GM23248 (cell line): ENCODE measurements at regions not wholly inside any gene's neighbourhood (a gene's known extent, or its start where the extent isn't known, plus 50 kb on each side); places are given as distances from the start of the nearest gene placed in this dataset.

ENCODE experiments used
- DNase-seq: peaks from one replicate; pipeline ENCODE4 v3.0.0-alpha.2; 2015
- H2AFZ ChIP-seq: fragments of 200-600 bp; sonication (generic); 2 replicates; pipeline ENCODE4 v1.6.1; 2016; ENCODE audit warnings: antibody characterized with exemption
- H3F3A ChIP-seq: fragments of 200-600 bp; sonication (generic); 2 replicates; pipeline ENCODE4 v1.6.1; 2016; ENCODE audit warnings: mild to moderate bottlenecking, antibody characterized with exemption, mixed run types; ENCODE audit not compliant: insufficient read depth
- H3K27ac ChIP-seq: fragments of 200-600 bp; sonication (generic); 2 replicates; pipeline ENCODE4 v1.5.1; 2016; ENCODE audit warnings: mild to moderate bottlenecking
- H3K27me3 ChIP-seq: fragments of 200-600 bp; sonication (generic); replicated peaks from 2 replicates; pipeline ENCODE4 v1.6.1; 2016; ENCODE audit warnings: mild to moderate bottlenecking; ENCODE audit not compliant: insufficient read depth
- H3K36me3 ChIP-seq: fragments of 200-600 bp; sonication (generic); 2 replicates; pipeline ENCODE4 v1.6.1; 2016; ENCODE audit warnings: low read depth, mild to moderate bottlenecking
- H3K4me1 ChIP-seq: fragments of 200-600 bp; sonication (generic); 2 replicates; pipeline ENCODE4 v1.6.1; 2016; ENCODE audit warnings: mild to moderate bottlenecking; ENCODE audit not compliant: insufficient read depth
- H3K4me2 ChIP-seq: fragments of 200-600 bp; sonication (generic); one replicate; pipeline ENCODE4 v1.6.1; 2016; ENCODE audit warnings: mild to moderate bottlenecking; ENCODE audit not compliant: unreplicated experiment
- H3K4me3 ChIP-seq: fragments of 200-600 bp; sonication (generic); 2 replicates; pipeline ENCODE4 v1.5.1; 2016; ENCODE audit warnings: mild to moderate bottlenecking
- H3K79me2 ChIP-seq: fragments of 200-600 bp; sonication (generic); 2 replicates; pipeline ENCODE4 v1.6.1; 2016; ENCODE audit warnings: mild to moderate bottlenecking; ENCODE audit not compliant: insufficient read depth
- H3K9ac ChIP-seq: fragments of 200-600 bp; sonication (generic); 2 replicates; pipeline ENCODE4 v1.6.1; 2016; ENCODE audit warnings: mild to moderate bottlenecking
- H3K9me2 ChIP-seq: fragments of 200-600 bp; sonication (generic); 2 replicates; pipeline ENCODE4 v1.6.1; 2016; ENCODE audit warnings: mixed run types, mild to moderate bottlenecking, moderate library complexity; ENCODE audit not compliant: insufficient read depth
- H3K9me3 ChIP-seq: fragments of 200-600 bp; sonication (generic); one replicate; pipeline ENCODE4 v1.6.1; 2017; ENCODE audit warnings: low read depth
- H4K20me1 ChIP-seq: fragments of 200-600 bp; sonication (generic); 2 replicates; pipeline ENCODE4 v1.6.0; 2016; ENCODE audit not compliant: insufficient read depth
- EZH2 ChIP-seq: fragments of 200-600 bp; sonication (generic); IDR thresholded peaks from 2 replicates; pipeline ENCODE4 v1.6.1; 2018; ENCODE audit warnings: antibody characterized with exemption, mild to moderate bottlenecking; ENCODE audit not compliant: insufficient read depth, poor library complexity, severe bottlenecking
- EZH2phosphoT487 ChIP-seq: fragments of 200-600 bp; sonication (generic); IDR thresholded peaks from 2 replicates; pipeline ENCODE4 v1.6.1; 2018; ENCODE audit warnings: antibody characterized with exemption, moderate library complexity, mild to moderate bottlenecking, low read depth; ENCODE audit not compliant: insufficient read depth
- WGBS, 2 experiments: methylation state at CpG; one replicate each; pipeline ENCODE4 v1.1.6; 2015 to 2017; ENCODE audit warnings: low lambda C conversion rate in 2 of 2, low coverage in 1 of 2; ENCODE audit errors: missing lambda C conversion rate in 2 of 2; 5-methylcytosine and 5-hydroxymethylcytosine counted together
- in situ Hi-C: fragments of 300-500 bp; cut with MboI; formaldehyde crosslinking; loops from 2 replicates; pipeline ENCODE4 v1.15.0; 2020

DNA sequence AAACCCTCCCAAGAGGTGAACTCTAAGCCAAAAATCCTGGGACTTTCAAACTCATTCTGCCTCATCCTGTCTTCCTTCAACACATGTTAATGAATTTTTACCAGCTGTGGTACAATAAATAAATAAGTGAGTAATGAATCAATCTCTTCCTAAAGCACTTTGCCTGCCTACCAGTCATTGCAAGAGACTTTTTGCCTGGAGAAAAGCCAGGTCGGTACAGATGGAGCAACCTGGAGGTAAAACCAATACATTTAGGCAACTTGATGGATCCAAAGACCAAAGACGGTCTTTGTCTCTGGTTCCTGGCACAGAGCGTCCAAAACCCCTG, 324.2 kb downstream of the PMP22 start:
- DNase-seq, result peak; percentile 23
- no peaks in the 10 kb centered on the region for H3K36me3 ChIP-seq
- no peaks in the 10 kb centered on the region for H3K9me2 ChIP-seq
- TF ChIP-seq EZH2 (no peak), EZH2phosphoT487 (no peak)
- peaks cover 21% of the 10 kb centered on the region for H3K4me1 ChIP-seq
- H4K20me1 ChIP-seq, result no peaks in the 10 kb centered on the region
- no peaks in the 10 kb centered on the region for H3K9me3 ChIP-seq
- WGBS, 2 experiments, result 37 to 46% methylated on average over 3 of the region's 3 CpGs
- H3K27ac ChIP-seq, result no peak overlapping the region
- H3K9ac ChIP-seq, result no peak overlapping the region
- peaks cover 8% of the 10 kb centered on the region; the same call in 1 of the 2 replicates for H3F3A ChIP-seq
- in situ Hi-C loops, result loop anchor here (25.0 kb wide), 4 partner anchors 221 to 1904 kb away; no protein-coding TSS in a partner anchor
- H3K27me3 ChIP-seq, result peaks cover 3% of the 10 kb centered on the region; the same call in 1 of the 2 replicates
- H3K79me2 ChIP-seq, result no peaks in the 10 kb centered on the region
- H3K4me3 ChIP-seq, result no peak overlapping the region
- no peak overlapping the region for H2AFZ ChIP-seq
- H3K4me2 ChIP-seq, result no peak overlapping the region

DNA sequence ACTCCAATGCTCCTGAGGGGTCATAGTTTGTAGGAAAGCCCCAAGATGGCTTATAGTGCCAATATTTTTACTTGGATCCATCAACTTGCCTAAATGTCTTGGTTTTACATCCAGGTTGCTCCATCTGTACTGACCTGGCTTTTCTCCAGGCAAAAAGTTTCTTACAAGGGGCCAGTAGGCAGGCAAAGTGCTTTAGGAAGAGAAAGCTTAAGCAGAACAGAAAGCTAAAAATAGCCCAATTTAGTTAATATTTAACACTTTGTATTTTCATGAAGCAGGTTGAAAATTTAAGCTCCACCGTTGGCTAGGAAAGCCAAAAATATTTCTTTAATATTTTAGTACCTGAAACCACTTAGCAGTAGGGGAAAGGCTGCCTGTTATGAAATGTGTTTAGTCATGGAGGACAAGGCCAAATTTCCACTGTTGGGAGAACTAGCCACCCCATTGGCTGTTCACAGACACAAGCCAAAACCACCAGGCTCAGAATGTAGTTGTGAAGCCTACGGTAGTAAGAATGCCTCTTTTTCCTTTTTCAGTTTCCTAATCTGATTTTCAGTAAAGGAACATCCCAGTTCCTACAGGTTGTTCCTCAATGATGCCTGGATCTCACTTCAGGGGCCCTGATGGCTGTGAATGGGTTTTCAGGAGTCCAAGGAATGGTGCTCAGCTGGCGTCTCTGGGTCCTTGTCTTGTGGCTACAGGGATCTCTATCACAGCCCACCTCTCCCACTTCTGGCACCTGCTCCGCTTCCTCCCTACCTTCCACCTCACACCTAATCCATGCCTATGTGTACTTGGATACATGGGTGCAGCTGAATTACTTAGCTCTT, 324.8 kb downstream of the PMP22 start:
- 49 to 52% methylated on average over 4 of the region's 4 CpGs for WGBS, 2 experiments
- no peak for TF ChIP-seq EZH2phosphoT487
- no peak for TF ChIP-seq EZH2
- no peaks in the 10 kb centered on the region for H3K9me3 ChIP-seq
- H3K27me3 ChIP-seq, result peaks cover 3% of the 10 kb centered on the region; the same call in 1 of the 2 replicates
- no peaks in the 10 kb centered on the region for H3K36me3 ChIP-seq
- peaks cover 21% of the 10 kb centered on the region for H3K4me1 ChIP-seq
- H3K4me2 ChIP-seq, result no peak overlapping the region
- no peak overlapping the region for H3K27ac ChIP-seq
- H4K20me1 ChIP-seq, result no peaks in the 10 kb centered on the region
- H3K9ac ChIP-seq, result no peak overlapping the region
- peak; percentile 74 for DNase-seq
- H3K79me2 ChIP-seq, result no peaks in the 10 kb centered on the region
- H2AFZ ChIP-seq, result no peak overlapping the region
- no peaks in the 10 kb centered on the region for H3K9me2 ChIP-seq
- in situ Hi-C loops, result loop anchor here (25.0 kb wide), 4 partner anchors 222 to 1903 kb away; no protein-coding TSS in a partner anchor
- H3K4me3 ChIP-seq, result no peak overlapping the region
- H3F3A ChIP-seq, result peaks cover 8% of the 10 kb centered on the region; the same call in 1 of the 2 replicates

DNA sequence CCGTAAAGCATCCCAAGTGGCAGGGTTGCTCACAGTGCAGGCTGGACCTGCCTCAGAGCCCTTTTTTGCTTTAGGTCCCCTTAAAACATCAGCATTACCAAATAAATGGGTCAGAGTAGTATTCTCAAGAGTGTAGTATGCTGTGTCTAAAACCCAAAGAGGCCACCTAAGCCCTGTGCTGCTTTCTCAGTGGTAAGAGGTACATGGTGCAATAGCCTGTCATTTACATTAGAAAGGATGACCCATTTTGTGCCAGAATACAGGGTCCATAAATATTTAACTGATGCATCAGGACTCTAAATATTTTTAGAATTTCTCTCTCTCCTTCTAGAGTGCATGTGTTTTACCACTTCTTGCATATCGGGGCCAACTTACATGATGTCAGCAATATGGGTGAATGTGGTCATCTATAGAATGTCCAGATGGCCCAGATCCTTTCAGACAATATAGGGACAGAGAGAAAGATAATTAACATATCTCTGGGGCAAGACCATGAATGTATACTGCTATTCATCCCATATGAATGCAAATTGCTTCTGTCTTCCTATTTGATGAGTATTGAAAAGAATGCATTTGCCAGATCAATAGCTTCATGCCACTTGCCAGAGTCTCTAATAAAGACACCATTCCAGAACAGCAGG, 329.2 kb downstream of the PMP22 start:
- Histone ChIP-seq H4K20me1 (no peaks in the 10 kb centered on the region), H3K4me2 (no peak overlapping the region), H3F3A (no peaks in the 10 kb centered on the region), H3K79me2 (no peaks in the 10 kb centered on the region), H3K9ac (no peak overlapping the region), H2AFZ (no peak overlapping the region), H3K4me3 (no peak overlapping the region), H3K27ac (no peak overlapping the region), H3K9me2 (no peaks in the 10 kb centered on the region), H3K27me3 (peaks cover 3% of the 10 kb centered on the region; the same call in 1 of the 2 replicates), H3K9me3 (no peaks in the 10 kb centered on the region), H3K4me1 (0 out of 2 replicates have a peak, but pooled peaks cover 5% of the 10 kb centered on the region), H3K36me3 (no peaks in the 10 kb centered on the region)
- in situ Hi-C loops, result loop anchor here (25.0 kb wide), 4 partner anchors 226 to 1899 kb away; no protein-coding TSS in a partner anchor
- WGBS, 2 experiments, result 74 to 79% methylated on average over 2 of the region's 2 CpGs
- DNase-seq, result no peak
- no peak for TF ChIP-seq EZH2phosphoT487
- TF ChIP-seq EZH2, result no peak

DNA sequence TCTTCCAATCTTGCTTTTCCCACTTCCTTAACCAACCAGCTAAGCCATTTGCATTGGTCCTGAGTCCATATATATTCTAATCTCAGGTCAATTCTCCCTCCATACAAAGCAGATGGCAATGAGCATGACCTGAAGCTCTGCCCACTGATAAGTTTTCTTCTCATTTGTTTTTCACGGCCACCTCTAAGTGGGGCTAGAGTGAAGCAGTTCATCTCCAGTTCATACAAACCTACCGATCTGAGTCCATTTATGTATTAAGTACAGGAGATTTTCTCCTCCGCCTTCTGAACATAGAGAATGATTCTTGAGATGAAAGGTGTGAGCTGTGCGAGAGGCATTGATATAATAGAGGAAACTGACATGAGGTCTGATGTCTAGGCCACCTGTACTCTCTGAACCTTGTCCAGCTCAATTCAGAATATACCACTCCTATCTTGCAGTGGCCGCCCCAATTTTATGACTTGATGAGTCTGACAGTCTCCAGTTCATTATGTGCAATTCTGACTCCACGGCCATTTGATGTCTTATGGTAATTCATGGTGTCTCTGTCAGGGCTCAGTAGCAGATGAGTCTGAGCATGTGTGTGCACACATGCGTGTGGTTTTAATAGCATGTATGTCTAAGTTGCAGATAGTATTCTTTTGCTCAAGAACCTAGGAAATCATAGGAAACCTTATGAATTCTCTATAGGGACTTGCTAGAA, 329.8 kb downstream of the PMP22 start:
- no peak overlapping the region for H2AFZ ChIP-seq
- H3K4me2 ChIP-seq, result no peak overlapping the region
- DNase-seq, result no peak
- 50 to 68% methylated on average over 7 of the region's 7 CpGs for WGBS, 2 experiments
- no peaks in the 10 kb centered on the region for H3K9me3 ChIP-seq
- H3K27ac ChIP-seq, result no peak overlapping the region
- H3F3A ChIP-seq, result no peaks in the 10 kb centered on the region
- H3K4me1 ChIP-seq, result no peaks in the 10 kb centered on the region
- H4K20me1 ChIP-seq, result no peaks in the 10 kb centered on the region
- in situ Hi-C loops, result loop anchor here (25.0 kb wide), 4 partner anchors 227 to 1898 kb away; no protein-coding TSS in a partner anchor
- TF ChIP-seq EZH2phosphoT487 (no peak), EZH2 (no peak)
- H3K27me3 ChIP-seq, result peaks cover 3% of the 10 kb centered on the region; the same call in 1 of the 2 replicates
- no peak overlapping the region for H3K4me3 ChIP-seq
- no peaks in the 10 kb centered on the region for H3K79me2 ChIP-seq
- no peak overlapping the region for H3K9ac ChIP-seq
- no peaks in the 10 kb centered on the region for H3K9me2 ChIP-seq
- no peaks in the 10 kb centered on the region for H3K36me3 ChIP-seq
